HG03064 (cell line): ENCODE measurements at regions not wholly inside any gene's neighbourhood (a gene's known extent, or its start where the extent isn't known, plus 50 kb on each side); places are given as distances from the start of the nearest gene placed in this dataset.
"Not testable (repeated sequence)": the region's sequence is repeated elsewhere in the genome, so short reads cannot be mapped to it uniquely, and the experiment has no call there.

Source experiments
- ATAC-seq: cut with Tn5 transposase; IDR thresholded peaks from one replicate; pipeline ENCODE4 v1.9.1; 2021; ENCODE audit warnings: low read depth; ENCODE audit not compliant: unreplicated experiment

DNA sequence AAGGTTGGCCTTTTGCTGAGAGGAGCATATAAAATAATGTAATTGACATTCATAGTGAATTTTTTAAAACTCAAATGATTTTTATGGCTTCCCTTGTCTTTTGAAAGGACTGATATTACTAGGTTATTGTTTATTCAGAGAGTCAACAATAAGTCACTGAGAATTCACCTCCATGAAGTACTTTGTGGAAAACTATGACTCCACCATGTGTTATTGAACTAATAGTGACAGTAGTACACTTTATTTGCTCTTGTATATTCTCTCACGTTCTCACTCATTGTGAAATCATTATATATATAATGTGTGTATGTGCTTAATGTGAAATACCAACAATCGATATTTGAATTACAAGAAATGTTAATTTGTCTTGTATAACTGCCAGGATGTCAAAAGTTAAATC lies 267.4 kb upstream of the CCDC179 start:
- no peak for ATAC-seq

- no peak for ATAC-seq
Measured at GRCh38 chr11:23134627-23135026, 274.4 kb upstream of the CCDC179 start.

GRCh38 chr11:23138761-23139160 lies 278.5 kb upstream of the CCDC179 start:
- ATAC-seq = no peak

- ATAC-seq = no peak
Measured at GRCh38 chr11:23143022-23143421, 282.7 kb upstream of the CCDC179 start.

GRCh38 chr11:23151819-23152218 lies 291.5 kb upstream of the CCDC179 start:
- no peak for ATAC-seq

DNA sequence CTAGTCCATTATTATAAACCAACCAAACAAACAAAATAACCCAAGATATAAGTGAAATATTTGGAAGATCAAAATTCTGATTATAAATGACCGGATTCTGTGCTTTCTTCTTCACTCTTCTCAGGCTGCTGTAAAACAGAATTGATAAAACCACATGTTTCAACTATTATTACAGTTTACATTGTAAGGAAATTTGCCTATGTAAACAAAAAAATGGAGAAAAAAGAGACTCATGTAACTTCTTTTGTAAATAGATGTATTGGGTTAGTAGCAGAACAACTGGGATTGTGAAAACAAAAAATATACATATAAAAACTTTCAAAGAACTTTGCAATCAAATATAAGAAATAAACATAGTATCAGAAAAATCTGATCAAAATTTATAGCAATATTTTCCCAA lies 295.2 kb upstream of the CCDC179 start:
- ATAC-seq = no peak

GRCh38 chr11:23164022-23164421 lies 303.7 kb upstream of the CCDC179 start:
- ATAC-seq = no peak

DNA sequence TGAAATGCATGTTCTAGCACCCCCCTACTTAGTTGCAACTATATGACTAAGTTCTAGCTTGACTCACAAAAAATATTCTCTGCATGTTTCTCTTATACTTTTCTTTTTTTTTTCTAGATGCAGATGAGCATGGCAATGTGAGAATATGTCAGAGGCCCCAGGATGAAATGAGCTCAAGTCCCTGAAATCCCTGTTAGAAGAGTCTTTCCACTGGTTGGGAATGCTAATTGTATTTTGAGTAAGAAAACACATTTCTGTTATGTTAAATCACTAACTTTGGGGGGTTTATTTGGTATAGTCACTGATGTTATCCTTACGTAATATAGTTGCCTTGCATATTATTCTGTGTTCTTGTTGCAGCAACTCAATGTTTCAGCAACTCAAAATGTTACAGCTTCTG lies 306.1 kb upstream of the CCDC179 start:
- ATAC-seq = no peak

DNA sequence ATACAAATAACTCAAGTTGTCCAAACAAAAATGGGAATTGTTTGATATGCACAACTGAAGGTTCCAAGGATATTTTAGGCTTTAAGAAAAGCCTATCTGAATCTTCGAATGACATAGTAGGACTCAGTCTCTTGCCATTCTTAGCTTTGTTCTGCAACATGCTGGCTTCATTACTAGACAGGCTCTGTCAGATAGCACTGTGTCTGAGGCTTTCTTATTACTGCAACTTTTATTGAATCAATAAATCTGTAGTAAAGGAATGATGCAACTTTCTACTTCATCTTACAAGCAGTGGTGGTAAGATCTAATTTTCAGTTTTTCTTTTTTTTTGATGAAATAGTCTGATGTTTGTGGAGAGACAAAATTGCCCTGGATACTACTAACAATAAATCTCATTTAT lies 319.3 kb upstream of the CCDC179 start:
- no peak for ATAC-seq

- ATAC-seq = no peak
Measured at GRCh38 chr11:23181022-23181807, 320.9 kb upstream of the CCDC179 start.

- ATAC-seq = no peak
Measured at GRCh38 chr11:23192256-23192655, 332.0 kb upstream of the CCDC179 start.

DNA sequence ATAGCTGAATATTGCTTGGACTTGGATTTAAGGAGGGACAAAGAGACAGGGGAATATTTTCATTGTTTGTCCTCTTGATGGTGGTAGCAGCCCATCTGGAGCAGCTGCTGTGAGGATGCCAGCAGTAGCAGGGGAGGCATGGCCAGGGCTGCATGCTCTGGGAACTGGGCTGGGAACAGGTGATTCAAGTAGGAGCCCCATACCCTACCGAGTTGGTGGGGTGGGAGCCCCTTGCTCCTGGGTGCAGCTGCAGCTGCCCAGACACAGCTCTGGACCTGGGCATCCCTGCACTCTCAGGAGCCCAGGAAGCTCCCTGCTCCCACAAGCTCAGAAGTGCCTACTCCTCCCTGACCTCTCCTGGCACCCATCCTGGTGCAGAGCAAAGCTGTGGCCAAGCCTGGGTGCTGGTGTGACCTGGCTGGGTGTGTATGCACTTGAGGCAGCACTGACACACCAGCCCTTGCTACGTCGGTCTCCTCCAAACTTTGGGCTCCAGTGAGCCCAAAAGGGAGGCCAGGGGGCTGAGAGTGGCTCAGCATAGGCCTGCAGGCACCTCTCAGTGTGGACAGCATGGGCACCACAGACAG lies 341.8 kb upstream of the CCDC179 start:
- ATAC-seq = no peak

GRCh38 chr11:23202611-23203010 lies 342.3 kb upstream of the CCDC179 start:
- no peak for ATAC-seq

DNA sequence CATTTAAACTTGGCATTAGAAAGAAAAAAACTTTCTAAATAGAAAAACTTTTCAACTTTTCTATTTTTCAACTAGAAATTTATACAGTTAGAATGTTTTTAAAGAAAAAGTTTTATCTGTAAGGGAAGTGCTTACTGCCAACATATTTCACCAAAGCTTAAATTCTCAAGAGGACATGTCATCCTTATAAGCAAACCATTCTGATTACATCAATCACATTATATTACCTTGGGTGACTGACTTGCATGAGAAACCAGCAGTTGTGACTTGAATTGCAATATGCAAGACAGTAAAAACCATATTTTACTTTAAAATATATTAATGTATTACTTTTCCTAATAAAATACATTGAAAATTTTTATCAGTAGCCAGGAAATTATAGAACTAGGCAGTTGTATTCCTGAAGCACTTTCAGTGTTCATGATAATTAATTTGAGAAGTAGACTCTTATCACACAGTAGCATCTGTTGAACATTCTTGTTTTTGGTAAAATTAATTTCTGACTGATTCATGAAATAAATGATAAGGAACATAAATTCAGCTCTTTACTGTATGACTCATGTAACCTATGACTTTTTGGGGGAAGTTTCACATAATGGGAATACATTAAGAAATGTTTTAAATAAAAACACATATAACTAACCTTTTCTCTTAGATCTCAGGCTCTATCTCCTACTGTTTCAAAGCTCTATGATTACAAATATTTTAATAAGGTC lies 345.0 kb upstream of the CCDC179 start:
- ATAC-seq = no peak

- ATAC-seq = no peak
Measured at GRCh38 chr11:23206741-23207336, 346.6 kb upstream of the CCDC179 start.

- ATAC-seq = no peak
Measured at GRCh38 chr11:23211221-23211620, 350.9 kb upstream of the CCDC179 start.

- ATAC-seq = no peak
Measured at GRCh38 chr11:23212807-23213206, 352.5 kb upstream of the CCDC179 start.

DNA sequence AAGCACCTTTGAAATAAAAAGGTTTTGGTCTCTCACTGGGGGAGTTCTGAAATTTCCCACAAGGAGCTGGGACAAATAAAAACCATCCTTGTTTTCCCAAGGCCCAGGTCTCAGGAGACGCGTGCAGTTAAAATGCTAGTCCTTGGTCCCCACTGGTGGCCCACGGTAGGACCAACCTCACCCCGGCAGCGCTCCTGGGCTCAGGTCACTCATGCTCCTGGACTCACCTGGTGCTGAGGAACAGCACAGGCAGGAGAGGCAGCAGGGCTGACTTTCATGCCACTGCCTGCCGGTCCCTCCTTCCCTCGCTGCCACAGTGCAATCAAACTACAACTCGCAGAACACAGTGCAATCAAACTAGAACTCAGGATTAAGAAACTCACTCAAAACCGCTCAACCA lies 356.8 kb upstream of the CCDC179 start:
- ATAC-seq = no peak

DNA sequence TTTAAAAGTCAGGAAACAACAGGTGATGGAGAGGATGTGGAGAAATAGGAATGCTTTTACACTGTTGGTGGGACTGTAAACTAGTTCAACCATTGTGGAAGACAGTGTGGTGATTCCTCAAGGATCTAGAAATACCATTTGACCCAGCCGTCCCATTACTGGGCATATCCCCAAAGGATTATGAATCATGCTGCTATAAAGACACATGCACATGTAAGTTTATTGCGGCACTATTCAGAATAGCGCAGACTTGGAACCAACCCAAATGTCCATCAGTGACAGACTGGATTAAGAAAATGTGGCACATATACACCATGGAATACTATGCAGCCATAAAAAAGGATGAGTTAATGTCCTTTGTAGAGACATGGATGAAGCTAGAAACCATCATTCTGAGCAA lies 359.8 kb upstream of the CCDC179 start:
- ATAC-seq = not testable (repeated sequence)

DNA sequence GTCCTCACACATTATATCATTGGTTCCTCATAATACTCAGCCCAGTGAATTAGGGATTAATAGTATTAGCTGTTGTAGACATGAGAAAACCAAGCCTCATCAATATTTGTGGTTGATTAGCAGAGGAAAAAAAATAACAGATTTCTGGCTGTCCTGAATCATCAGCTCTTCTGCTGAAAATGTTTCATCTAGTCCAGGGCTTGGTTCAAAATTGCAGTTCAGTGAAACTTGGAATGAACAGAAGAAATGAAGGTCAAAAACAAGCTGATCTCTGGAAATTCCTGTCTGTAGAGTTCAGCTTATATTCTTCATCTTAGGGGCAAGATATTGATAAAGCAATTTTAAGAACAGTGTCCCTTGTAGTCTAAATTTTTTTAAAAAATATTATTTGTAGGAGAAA lies 361.1 kb upstream of the CCDC179 start:
- ATAC-seq = no peak

DNA sequence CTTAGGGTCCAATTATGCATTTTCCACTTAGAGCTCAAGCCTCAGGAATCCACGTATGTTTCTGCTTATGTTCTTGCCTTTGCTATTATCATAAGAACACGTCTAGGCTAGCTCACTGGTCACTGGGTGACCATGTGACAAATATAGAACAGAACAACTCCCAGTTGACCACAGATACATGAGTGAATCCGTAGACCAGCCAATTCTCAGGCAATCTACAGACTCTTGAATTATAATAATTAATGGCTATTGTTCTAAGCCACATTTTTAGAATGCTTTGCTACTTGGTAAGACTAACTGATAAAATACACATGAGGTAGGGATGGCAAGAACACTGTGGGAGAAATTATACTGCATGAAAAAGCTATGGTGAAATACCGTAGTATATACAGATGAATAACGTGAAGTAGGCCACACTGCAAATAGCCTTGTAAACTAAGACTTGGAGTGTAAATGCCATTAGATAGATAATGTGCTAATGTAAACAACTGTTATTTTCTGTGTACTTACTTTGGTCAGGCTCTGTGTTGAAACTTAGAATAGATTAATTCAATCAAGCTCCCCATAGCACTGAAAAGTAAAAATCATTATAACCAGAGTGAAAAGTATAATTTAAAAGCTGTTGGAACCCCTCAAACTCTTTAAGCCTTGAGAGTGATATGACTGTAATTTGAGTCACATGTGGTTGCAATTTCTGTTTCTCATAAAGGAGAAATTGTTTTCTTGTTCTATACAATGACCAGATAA lies 366.2 kb upstream of the CCDC179 start:
- no peak for ATAC-seq
